ENCODE measurements at regions not wholly inside any gene's neighbourhood (a gene's known extent, or its start where the extent isn't known, plus 50 kb on each side); places are given as distances from the start of the nearest gene placed in this dataset.

- no peak for DNase-seq (ENCODE audit: low read depth in 1 of 2, low spot score in 1 of 2)
These were observed 554.3 kb downstream of the ZEB2 start for GRCh38 chr2:143965493-143966164.

DNA sequence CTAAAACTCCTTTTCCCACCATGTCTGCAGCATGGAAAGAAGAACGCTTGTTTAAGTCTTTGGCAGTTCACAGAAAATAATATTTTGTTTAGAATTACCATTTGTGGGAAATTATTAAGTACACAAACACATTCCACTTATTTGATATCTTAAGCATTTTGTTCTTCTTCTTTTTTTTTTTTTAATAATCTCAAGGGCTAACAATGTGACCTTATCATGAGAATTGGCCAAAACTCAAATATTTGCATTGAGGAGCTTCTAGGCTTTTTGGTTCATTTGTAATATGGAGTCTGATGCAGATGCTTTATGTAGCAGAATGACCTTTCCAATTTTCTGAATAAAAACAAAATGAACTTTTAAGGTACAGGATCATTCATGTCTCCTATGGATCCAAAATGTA, 555.0 kb downstream of the ZEB2 start:
- no peak for DNase-seq (ENCODE audit: low read depth in 1 of 2, low spot score in 1 of 2)

DNA sequence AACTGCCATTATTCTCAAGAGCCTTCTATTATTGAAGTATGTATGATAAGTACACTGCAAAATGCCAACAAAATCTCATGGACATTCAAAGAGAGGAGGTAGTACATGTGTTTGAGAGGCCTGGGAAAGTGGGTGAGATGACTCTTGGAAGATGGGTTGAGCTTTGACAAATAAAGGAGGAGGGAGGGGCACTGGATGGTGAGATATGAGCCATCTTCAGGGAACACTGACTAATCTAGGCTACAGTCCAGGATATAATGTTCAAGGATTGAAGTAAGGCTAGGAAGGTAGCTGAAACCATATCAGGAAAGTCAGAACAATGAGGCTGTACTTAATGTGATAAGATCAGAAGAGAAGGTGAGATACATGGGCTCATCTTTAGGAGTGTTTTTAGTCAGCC, 559.7 kb downstream of the ZEB2 start:
- no peak for DNase-seq (ENCODE audit: low read depth in 1 of 2, low spot score in 1 of 2)

DNA sequence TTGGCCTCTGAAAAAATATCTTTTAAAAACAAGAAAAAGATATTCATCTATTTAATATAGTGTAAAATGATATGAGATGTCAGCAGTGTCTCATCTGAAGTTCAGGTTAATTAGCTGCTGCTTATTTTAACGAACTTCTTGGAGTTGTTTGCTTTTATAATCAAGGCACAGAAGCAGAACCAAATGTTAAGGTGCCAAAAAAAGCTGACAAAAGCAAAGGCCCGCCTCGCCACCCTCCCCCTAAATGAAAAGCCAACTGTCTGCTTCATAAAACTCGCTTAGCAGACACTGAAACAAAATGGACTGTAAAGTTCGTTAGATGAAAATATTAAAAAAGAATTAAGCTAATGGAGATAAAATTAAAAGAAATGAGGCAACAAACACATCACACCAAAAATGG, 562.6 kb downstream of the ZEB2 start:
- no peak for DNase-seq (ENCODE audit: low read depth in 1 of 2, low spot score in 1 of 2)

DNA sequence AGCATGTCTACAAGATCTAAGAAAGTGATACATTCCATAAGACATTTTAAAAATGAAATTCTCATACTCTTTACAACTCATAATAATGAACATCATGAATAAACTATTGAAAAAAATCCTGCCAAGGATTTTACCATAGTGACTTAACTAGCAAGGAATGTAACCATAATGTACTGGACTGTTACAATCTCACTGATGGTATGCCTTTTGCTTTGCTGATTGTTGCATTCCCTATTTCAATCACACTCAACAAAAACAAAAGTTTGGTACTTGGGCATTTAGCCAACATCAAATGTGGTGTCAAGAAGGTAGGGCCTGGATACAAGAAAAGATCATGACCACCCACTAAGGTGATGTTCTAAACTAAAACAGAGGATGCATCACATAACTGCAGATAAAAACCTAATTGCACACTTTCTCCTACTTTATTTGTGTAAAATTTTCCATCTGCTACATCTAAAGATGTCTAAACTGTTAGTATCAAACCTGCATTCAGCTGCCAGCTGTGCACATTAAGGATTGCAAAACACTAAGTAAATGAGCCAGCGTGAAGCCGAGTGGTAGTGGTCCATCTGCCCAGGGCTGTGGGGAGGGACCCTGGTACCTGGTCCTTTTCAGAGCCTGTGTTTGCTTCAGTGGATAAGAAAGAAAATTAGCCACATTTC, 564.4 kb downstream of the ZEB2 start:
- no peak for DNase-seq (ENCODE audit: low read depth in 1 of 2, low spot score in 1 of 2)

GRCh38 chr2:143954844-143955243, 565.1 kb downstream of the ZEB2 start:
- no peak for DNase-seq (ENCODE audit: low read depth in 1 of 2, low spot score in 1 of 2)

GRCh38 chr2:143954186-143954585, 565.7 kb downstream of the ZEB2 start:
- DNase-seq (ENCODE audit: low read depth in 1 of 2, low spot score in 1 of 2): no peak

- DNase-seq (ENCODE audit: low read depth in 1 of 2, low spot score in 1 of 2): no peak
These were observed 566.4 kb downstream of the ZEB2 start for GRCh38 chr2:143953451-143954030.

GRCh38 chr2:143952536-143952935, 567.4 kb downstream of the ZEB2 start:
- no peak for DNase-seq (ENCODE audit: low read depth in 1 of 2, low spot score in 1 of 2)

DNA sequence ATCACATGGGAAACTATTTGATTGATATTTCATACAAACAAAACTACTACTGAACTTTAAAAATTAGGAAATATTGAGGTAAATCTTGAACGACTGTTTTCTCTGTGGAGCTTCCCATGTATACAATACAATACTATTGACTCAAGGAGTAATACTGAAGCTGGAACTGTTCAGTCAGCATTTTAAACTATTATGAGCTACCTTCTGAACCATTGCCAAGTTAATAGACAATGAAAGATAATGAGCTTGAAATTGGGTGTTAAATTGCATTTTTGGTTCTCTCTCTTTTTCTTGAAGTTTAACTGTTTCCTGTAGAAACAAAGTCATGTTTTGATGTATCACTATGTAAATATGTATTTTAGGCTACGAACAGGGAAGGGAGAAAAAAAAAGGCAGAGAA, 569.2 kb downstream of the ZEB2 start:
- DNase-seq (ENCODE audit: low read depth in 1 of 2, low spot score in 1 of 2): no peak

- DNase-seq (ENCODE audit: low read depth in 1 of 2, low spot score in 1 of 2): no peak
These were observed 570.6 kb downstream of the ZEB2 start for GRCh38 chr2:143949121-143949848.

DNA sequence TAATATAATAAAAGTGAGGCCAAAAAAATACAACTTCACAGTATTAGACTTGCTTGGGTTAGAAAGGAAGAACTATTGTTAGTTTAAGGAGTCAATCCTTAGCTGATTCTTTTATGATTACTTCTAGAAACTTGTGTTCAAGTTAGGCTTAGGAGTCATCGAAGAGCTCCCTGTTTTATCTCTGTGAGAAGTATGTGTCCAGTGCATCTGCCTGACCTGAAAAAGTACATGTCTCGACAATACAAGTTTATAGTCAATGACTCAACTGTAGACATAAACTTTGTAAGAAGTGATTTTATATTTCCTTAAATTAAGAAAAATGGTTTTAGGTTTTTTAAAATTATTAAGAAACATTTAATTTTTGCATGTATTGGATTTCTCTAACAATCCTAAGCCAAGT, 571.2 kb downstream of the ZEB2 start:
- DNase-seq (ENCODE audit: low read depth in 1 of 2, low spot score in 1 of 2): no peak

GRCh38 chr2:143946436-143947391, 573.2 kb downstream of the ZEB2 start:
- no peak for DNase-seq (ENCODE audit: low read depth in 1 of 2, low spot score in 1 of 2)

DNA sequence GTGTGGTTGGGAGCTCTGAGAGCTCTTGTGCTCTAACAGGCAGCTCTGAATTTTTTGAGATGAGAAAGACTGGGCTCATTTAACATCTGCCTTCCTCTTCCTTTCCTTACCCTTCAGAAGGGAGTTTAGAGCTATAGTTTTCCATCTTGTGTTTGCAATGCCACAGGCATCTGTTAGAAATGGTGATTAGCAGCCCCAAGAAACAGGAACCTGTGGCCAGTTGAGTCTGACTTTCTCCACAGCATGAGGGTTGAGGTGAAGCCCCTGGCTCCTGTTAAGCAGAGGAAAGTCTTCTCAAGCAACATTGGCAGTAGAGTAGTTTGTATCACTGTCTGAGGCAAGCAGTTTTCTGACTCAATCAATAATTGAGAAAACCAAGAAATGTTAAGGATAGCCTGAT, 577.4 kb downstream of the ZEB2 start:
- DNase-seq (ENCODE audit: low read depth in 1 of 2, low spot score in 1 of 2): no peak

GRCh38 chr2:143940720-143941119, 579.2 kb downstream of the ZEB2 start:
- DNase-seq (ENCODE audit: low read depth in 1 of 2, low spot score in 1 of 2): no peak

- no peak for DNase-seq (ENCODE audit: low read depth in 1 of 2, low spot score in 1 of 2)
These were observed 580.1 kb downstream of the ZEB2 start for GRCh38 chr2:143939626-143940330.

- DNase-seq (ENCODE audit: low read depth in 1 of 2, low spot score in 1 of 2): no peak
These were observed 582.1 kb downstream of the ZEB2 start for GRCh38 chr2:143937723-143938350.

DNA sequence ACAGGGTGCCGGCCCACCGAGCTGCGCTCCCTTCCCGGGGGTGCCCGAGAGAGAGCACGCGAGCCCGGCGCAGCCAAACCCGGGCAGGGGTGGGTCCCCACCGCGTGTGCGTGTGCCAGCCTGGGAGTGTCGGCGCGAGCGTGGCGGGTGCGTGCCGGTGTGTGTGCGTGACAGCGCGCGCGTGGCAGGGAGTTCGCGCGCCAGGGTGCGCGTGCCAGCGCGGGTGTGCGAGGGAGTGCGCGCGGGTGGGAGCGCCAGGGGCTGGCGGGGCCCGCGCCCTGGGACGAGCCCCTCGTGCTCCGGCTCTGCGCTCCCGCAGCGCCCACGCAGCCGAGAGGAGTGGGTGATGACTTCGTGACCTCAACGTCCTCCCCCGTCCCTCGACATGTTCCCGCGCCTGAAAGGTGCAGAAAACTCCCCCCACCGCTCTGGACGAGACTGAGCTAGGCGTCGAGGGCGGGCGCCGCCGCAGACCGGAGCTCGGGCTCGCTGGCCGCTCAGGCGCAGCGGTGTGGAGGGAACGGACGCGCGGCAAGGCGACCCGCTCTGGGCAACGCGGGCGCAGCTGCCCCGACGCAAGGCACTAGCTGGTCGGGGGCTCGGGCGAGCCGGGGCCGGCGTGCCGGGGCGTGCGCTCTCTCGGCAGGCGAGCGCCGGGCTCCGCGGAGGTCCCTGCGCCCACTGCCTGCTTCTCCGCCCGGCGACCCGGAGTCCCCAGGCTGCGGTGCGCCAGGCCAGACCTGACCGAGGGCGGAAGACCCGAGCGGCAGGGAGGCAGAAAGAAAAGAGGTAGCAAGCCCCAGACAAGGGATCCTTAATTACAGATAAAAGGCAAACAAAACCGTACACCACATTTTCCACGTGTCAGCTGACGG, 582.8 kb downstream of the ZEB2 start:
- no peak for DNase-seq (ENCODE audit: low read depth in 1 of 2, low spot score in 1 of 2)

- DNase-seq (ENCODE audit: low read depth in 1 of 2, low spot score in 1 of 2): no peak
These were observed 583.4 kb downstream of the ZEB2 start for GRCh38 chr2:143936538-143936847.
